H1 (cell line): ENCODE measurements at regions not wholly inside any gene's neighbourhood (a gene's known extent, or its start where the extent isn't known, plus 50 kb on each side); places are given as distances from the start of the nearest gene placed in this dataset.

Experiments
- CTCF ChIA-PET: fragments of 300-600 bp; sonication (Branson Sonifier 250); formaldehyde crosslinking; loops from one replicate; lab custom pipeline; 2021; ENCODE audit not compliant: partially characterized antibody; lab: Charles Lee
- POLR2A ChIA-PET: fragments of 300-600 bp; sonication (Branson Sonifier 250); formaldehyde crosslinking; loops from one replicate; lab custom pipeline; 2021; ENCODE audit warnings: inconsistent platforms; ENCODE audit not compliant: partially characterized antibody; lab: Charles Lee
- DNase-seq, 2 experiments: peaks; one replicate each; pipeline versions ENCODE4 v3.0.0 to v3.0.0-alpha.2; 2010 to 2022; ENCODE audit warnings: low spot score in 2 of 2, low read depth in 1 of 2, mixed read lengths in 1 of 2
- FAIRE-seq: peaks from 2 replicates; lab custom pipeline; 2011; peaks lifted over from hg19 to GRCh38; lab: Jason Lieb, UNC
- H2AFZ ChIP-seq: 2 replicates; pipeline ENCODE4 v1.8.1; 2012; ENCODE audit warnings: low read length, inconsistent platforms
- H2AK5ac ChIP-seq: 2 replicates; pipeline ENCODE4 v1.6.1; 2013; ENCODE audit warnings: low read depth, low read length
- H2BK120ac ChIP-seq: replicated peaks from 2 replicates; pipeline ENCODE3; 2013; ENCODE audit warnings: low read depth, low read length, inconsistent platforms
- H2BK12ac ChIP-seq: 2 replicates; pipeline ENCODE4 v1.6.1; 2013; ENCODE audit warnings: low read depth, low read length
- H2BK15ac ChIP-seq: 2 replicates; pipeline ENCODE4 v1.6.1; 2013; ENCODE audit warnings: low read length
- H2BK20ac ChIP-seq: 2 replicates; pipeline ENCODE4 v1.6.1; 2013; ENCODE audit warnings: low read length
- H2BK5ac ChIP-seq: 2 replicates; pipeline ENCODE4 v1.6.1; 2013; ENCODE audit warnings: low read depth, low read length
- H3K14ac ChIP-seq: 2 replicates; pipeline ENCODE4 v1.6.1; 2013; ENCODE audit warnings: inconsistent platforms; ENCODE audit not compliant: insufficient read length
- H3K18ac ChIP-seq: 2 replicates; pipeline ENCODE4 v1.6.1; 2013; ENCODE audit warnings: low read length; ENCODE audit errors: extremely low read depth
- H3K23ac ChIP-seq: 2 replicates; pipeline ENCODE4 v1.6.1; 2013; ENCODE audit warnings: inconsistent platforms; ENCODE audit not compliant: insufficient read length
- H3K23me2 ChIP-seq: 2 replicates; pipeline ENCODE4 v1.6.1; 2013; ENCODE audit warnings: low read depth, low read length
- H3K27ac ChIP-seq: 2 replicates; pipeline ENCODE4 v1.6.1; 2011; ENCODE audit warnings: low read depth, low read length, inconsistent platforms
- H3K27me3 ChIP-seq, 4 experiments: replicated peaks in 1 of 4; 1 replicate in 1 of 4; 2 replicates in 3 of 4; pipeline versions ENCODE4 v1.6.1 to v1.8.1; 2011 to 2013; ENCODE audit warnings: low read length in 3 of 4, mild to moderate bottlenecking in 3 of 4, inconsistent platforms in 2 of 4, mixed read lengths in 2 of 4, moderate library complexity in 1 of 4; ENCODE audit not compliant: control insufficient read depth in 3 of 4, insufficient read depth in 3 of 4; ENCODE audit errors: extremely low read depth in 1 of 4
- H3K36me3 ChIP-seq, 4 experiments: 2 replicates each; pipeline versions ENCODE4 v1.6.1 to v1.8.1; 2011 to 2013; ENCODE audit warnings: mild to moderate bottlenecking in 4 of 4, low read length in 3 of 4, moderate library complexity in 2 of 4, control low read depth in 1 of 4, inconsistent platforms in 1 of 4; ENCODE audit not compliant: insufficient read depth in 4 of 4, control insufficient read depth in 2 of 4
- H3K4ac ChIP-seq: replicated peaks from 2 replicates; pipeline ENCODE3; 2013; ENCODE audit warnings: low read length, low read depth, mixed read lengths, inconsistent platforms; ENCODE audit not compliant: insufficient read length
- H3K4me1 ChIP-seq, 4 experiments: replicated peaks in 1 of 4; 1 replicate in 1 of 4; 2 replicates in 3 of 4; pipeline versions ENCODE4 v1.6.1 to v1.8.1; 2011 to 2013; ENCODE audit warnings: low read length in 3 of 4, inconsistent platforms in 2 of 4, mixed read lengths in 1 of 4; ENCODE audit not compliant: insufficient read depth in 4 of 4, control insufficient read depth in 3 of 4
- H3K4me2 ChIP-seq, 2 experiments: 2 replicates each; pipeline versions ENCODE4 v1.6.1 to v1.8.1; 2011 to 2013; ENCODE audit warnings: low read depth in 2 of 2, low read length in 2 of 2, control low read depth in 1 of 2, inconsistent platforms in 1 of 2, mild to moderate bottlenecking in 1 of 2; ENCODE audit not compliant: insufficient read depth in 1 of 2
- H3K4me3 ChIP-seq, 4 experiments: fragments of 200-600, 300-600 bp in 1 of 4; sonication (generic), shearing (Covaris generic), sonication (Bioruptor Twin) in 1 of 4; 2 replicates each; pipeline versions ENCODE4 v1.5.1 to v1.8.1; 2011 to 2016; ENCODE audit warnings: low read length in 4 of 4, low read depth in 3 of 4, control low read depth in 2 of 4, inconsistent platforms in 2 of 4, mild to moderate bottlenecking in 2 of 4, mixed read lengths in 1 of 4, moderate library complexity in 1 of 4; ENCODE audit not compliant: insufficient read depth in 2 of 4; ENCODE audit errors: extremely low read depth in 1 of 4
- H3K56ac ChIP-seq: replicated peaks from 2 replicates; pipeline ENCODE3; 2013; ENCODE audit warnings: low read depth, mild to moderate bottlenecking, mixed read lengths, low read length, inconsistent platforms; ENCODE audit not compliant: insufficient read length
- H3K79me1 ChIP-seq: 2 replicates; pipeline ENCODE4 v1.6.1; 2013; ENCODE audit warnings: low read depth, low read length, control low read depth
- H3K79me2 ChIP-seq, 2 experiments: 2 replicates each; pipeline versions ENCODE4 v1.6.1 to v1.8.1; 2012 to 2013; ENCODE audit warnings: low read length in 2 of 2, mild to moderate bottlenecking in 2 of 2, inconsistent platforms in 1 of 2; ENCODE audit not compliant: insufficient read depth in 2 of 2, control insufficient read depth in 1 of 2
- H3K9ac ChIP-seq, 4 experiments: replicated peaks in 1 of 4; 1 replicate in 1 of 4; 2 replicates in 3 of 4; pipeline versions ENCODE4 v1.6.1 to v1.8.1; 2011 to 2013; ENCODE audit warnings: low read depth in 3 of 4, low read length in 3 of 4, control low read depth in 2 of 4, mild to moderate bottlenecking in 2 of 4, moderate library complexity in 2 of 4, inconsistent platforms in 1 of 4; ENCODE audit errors: extremely low read depth in 1 of 4
- H3K9me3 ChIP-seq, 2 experiments: 2 replicates each; pipeline versions ENCODE4 v1.6.1 to v1.8.1; 2012 to 2013; ENCODE audit warnings: mild to moderate bottlenecking in 2 of 2, moderate library complexity in 2 of 2, control low read depth in 1 of 2, inconsistent platforms in 1 of 2, low read depth in 1 of 2, low read length in 1 of 2, mixed read lengths in 1 of 2; ENCODE audit not compliant: insufficient read depth in 2 of 2
- H4K20me1 ChIP-seq, 2 experiments: replicated peaks in 1 of 2; 2 replicates each; pipeline versions ENCODE3 to v1.8.1; 2011 to 2013; ENCODE audit warnings: inconsistent platforms in 2 of 2, low read length in 2 of 2, mild to moderate bottlenecking in 1 of 2; ENCODE audit not compliant: insufficient read depth in 2 of 2, control insufficient read depth in 1 of 2
- H4K5ac ChIP-seq: 2 replicates; pipeline ENCODE4 v1.6.1; 2013; ENCODE audit warnings: low read length, low read depth, mixed read lengths, inconsistent platforms; ENCODE audit not compliant: insufficient read length
- H4K8ac ChIP-seq: 2 replicates; pipeline ENCODE4 v1.8.0; 2013; ENCODE audit warnings: mild to moderate bottlenecking, moderate library complexity, low read length, inconsistent platforms; ENCODE audit not compliant: insufficient read depth; ENCODE audit errors: extremely low read depth
- H4K91ac ChIP-seq: replicated peaks from 2 replicates; pipeline ENCODE3; 2013; ENCODE audit warnings: low read length, mixed read lengths, inconsistent platforms; ENCODE audit not compliant: insufficient read length
- BACH1 ChIP-seq: IDR thresholded peaks from 2 replicates; pipeline ENCODE4 v1.6.1; 2012; ENCODE audit warnings: low read length, improper control_type of control experiment
- BCL11A ChIP-seq, 2 experiments: IDR thresholded peaks; one replicate each; pipeline ENCODE4 v1.6.1; 2011; ENCODE audit warnings: low read depth in 2 of 2, low read length in 2 of 2, mild to moderate bottlenecking in 2 of 2
- CHD2 ChIP-seq: IDR thresholded peaks from 2 replicates; pipeline ENCODE4 v1.6.1; 2012; ENCODE audit warnings: low read length, improper control_type of control experiment
- GTF2F1 ChIP-seq: IDR thresholded peaks from 2 replicates; pipeline ENCODE4 v1.6.1; 2012; ENCODE audit warnings: low read depth, low read length, improper control_type of control experiment, borderline replicate concordance
- JUND ChIP-seq: IDR thresholded peaks from 2 replicates; pipeline ENCODE4 v1.6.1; 2011; ENCODE audit warnings: mild to moderate bottlenecking, improper control_type of control experiment, low read length
- KDM1A ChIP-seq: fragments of 200-600, 300-600 bp; sonication (generic); IDR thresholded peaks from 2 replicates; pipeline ENCODE4 v1.7.1; 2016; ENCODE audit warnings: mild to moderate bottlenecking, low read length, borderline replicate concordance
- KDM4A ChIP-seq: IDR thresholded peaks from one replicate; pipeline ENCODE4 v1.7.1; 2012; ENCODE audit warnings: low read depth, mild to moderate bottlenecking, moderate library complexity, low read length, inconsistent platforms; ENCODE audit not compliant: severe bottlenecking
- NRF1 ChIP-seq: IDR thresholded peaks from 2 replicates; pipeline ENCODE4 v1.6.1; 2011; ENCODE audit warnings: mild to moderate bottlenecking, low read depth, low read length, improper control_type of control experiment
- TAF7 ChIP-seq: optimal IDR thresholded peaks from 2 replicates; pipeline ENCODE3; 2011; ENCODE audit warnings: low read depth, mild to moderate bottlenecking, inconsistent platforms, low read length, moderate library complexity, borderline replicate concordance
- YY1 ChIP-seq: IDR thresholded peaks from 2 replicates; pipeline ENCODE4 v1.6.1; 2011; ENCODE audit warnings: low read depth, mild to moderate bottlenecking, low read length
- WGBS, 2 experiments: shearing (Covaris generic) in 1 of 2; methylation state at CpG; one replicate each; pipeline versions ENCODE4 v1.1.6 to v1.1.7; 2013 to 2015; ENCODE audit warnings: low lambda C conversion rate in 2 of 2, mixed read lengths in 2 of 2, inconsistent platforms in 1 of 2, low coverage in 1 of 2, missing lambda C conversion rate in 1 of 2; ENCODE audit not compliant: insufficient replicate concordance in 2 of 2, insufficient coverage in 1 of 2, insufficient read length in 1 of 2; ENCODE audit errors: extremely low coverage in 1 of 2, missing lambda C conversion rate in 1 of 2; 5-methylcytosine and 5-hydroxymethylcytosine counted together
- TF ChIP-seq, protein P1 (sequence below): IDR thresholded peaks from 2 replicates; pipeline ENCODE4 v1.6.1; 2012; ENCODE audit warnings: inconsistent platforms
- TF ChIP-seq, protein P2 (sequence below): IDR thresholded peaks from 2 replicates; pipeline ENCODE4 v1.6.1; 2012; ENCODE audit warnings: inconsistent platforms
- TF ChIP-seq, protein P3 (sequence below): IDR thresholded peaks from 2 replicates; pipeline ENCODE4 v1.6.1; 2011; ENCODE audit warnings: low read length, improper control_type of control experiment

DNA sequence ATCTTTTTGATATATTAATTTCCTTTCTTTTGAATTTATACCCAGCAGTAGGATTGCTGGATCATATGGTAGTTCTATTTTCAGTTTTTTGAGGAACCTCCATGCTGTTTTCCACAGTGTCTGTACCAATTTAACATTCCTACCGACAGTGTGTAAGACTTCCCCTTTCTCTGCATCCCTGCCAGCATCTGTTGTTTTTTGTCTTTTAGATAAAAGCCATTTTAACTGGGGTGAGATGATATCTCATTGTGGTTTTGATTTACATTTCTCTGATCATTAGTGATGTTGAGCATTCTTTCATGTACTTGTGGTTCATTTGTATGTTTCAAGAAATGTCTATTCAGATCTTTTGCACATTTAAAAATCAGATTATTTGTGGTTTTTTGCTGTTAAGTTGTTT is 62.4 kb upstream of the STUM start:
- no peak overlapping the region for H3K4ac ChIP-seq
- no peak overlapping the region for H3K4me2 ChIP-seq
- no peak overlapping the region for H2BK12ac ChIP-seq
- no peak overlapping the region for H4K5ac ChIP-seq
- no peak overlapping the region for H3K14ac ChIP-seq
- no peak overlapping the region for H3K9ac ChIP-seq
- no peaks in the 10 kb centered on the region for H3K36me3 ChIP-seq
- H3K18ac ChIP-seq = no peak overlapping the region
- H3K79me2 ChIP-seq = no peaks in the 10 kb centered on the region
- no peak overlapping the region for H4K8ac ChIP-seq
- H3K23ac ChIP-seq = no peak overlapping the region
- no peak for DNase-seq
- ChIA-PET CTCF (interaction anchor here (0.6 to 2.2 kb wide), 4 partner anchors 10 to 99 kb away, joined by 3 to 5 read pairs (median 3); no protein-coding TSS in a partner anchor), POLR2A (no interaction called here)
- H2BK120ac ChIP-seq = no peak overlapping the region
- H2BK5ac ChIP-seq = no peak overlapping the region
- no peak overlapping the region for H3K4me3 ChIP-seq
- no peak overlapping the region for H2BK15ac ChIP-seq
- no peak overlapping the region for H4K91ac ChIP-seq
- H3K23me2 ChIP-seq = no peaks in the 10 kb centered on the region
- no peak overlapping the region for H3K27ac ChIP-seq
- no peaks in the 10 kb centered on the region for H3K9me3 ChIP-seq
- H2AK5ac ChIP-seq = no peak overlapping the region
- no peak overlapping the region for H2BK20ac ChIP-seq
- H3K27me3 ChIP-seq = no peaks in the 10 kb centered on the region
- FAIRE-seq = no peak
- 95% methylated on average over 1 of the region's 1 CpG; no CpG with 5 or more reads in 1 of the 2 experiments for WGBS, 2 experiments
- H4K20me1 ChIP-seq = no peaks in the 10 kb centered on the region
- H2AFZ ChIP-seq = no peak overlapping the region
- no peak overlapping the region for H3K56ac ChIP-seq
- H3K79me1 ChIP-seq = no peaks in the 10 kb centered on the region
- H3K4me1 ChIP-seq = no peaks in the 10 kb centered on the region
- TF ChIP-seq CHD2 = no peak
- TF ChIP-seq, protein P1, sequence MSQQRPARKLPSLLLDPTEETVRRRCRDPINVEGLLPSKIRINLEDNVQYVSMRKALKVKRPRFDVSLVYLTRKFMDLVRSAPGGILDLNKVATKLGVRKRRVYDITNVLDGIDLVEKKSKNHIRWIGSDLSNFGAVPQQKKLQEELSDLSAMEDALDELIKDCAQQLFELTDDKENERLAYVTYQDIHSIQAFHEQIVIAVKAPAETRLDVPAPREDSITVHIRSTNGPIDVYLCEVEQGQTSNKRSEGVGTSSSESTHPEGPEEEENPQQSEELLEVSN = no peak
- no peak for TF ChIP-seq BACH1
- TF ChIP-seq JUND = no peak
- no peak for TF ChIP-seq KDM4A
- TF ChIP-seq, protein P2, sequence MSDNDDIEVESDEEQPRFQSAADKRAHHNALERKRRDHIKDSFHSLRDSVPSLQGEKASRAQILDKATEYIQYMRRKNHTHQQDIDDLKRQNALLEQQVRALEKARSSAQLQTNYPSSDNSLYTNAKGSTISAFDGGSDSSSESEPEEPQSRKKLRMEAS = no peak
- TF ChIP-seq KDM1A = no peak
- TF ChIP-seq NRF1 = no peak
- no peak for TF ChIP-seq YY1
- TF ChIP-seq GTF2F1 = no peak
- no peak for TF ChIP-seq BCL11A (IDR thresholded peaks at IDR 0.05; ENCODE audit: low read depth in 2 of 2, low read length in 2 of 2)
- TF ChIP-seq TAF7 = no peak
- TF ChIP-seq, protein P3, sequence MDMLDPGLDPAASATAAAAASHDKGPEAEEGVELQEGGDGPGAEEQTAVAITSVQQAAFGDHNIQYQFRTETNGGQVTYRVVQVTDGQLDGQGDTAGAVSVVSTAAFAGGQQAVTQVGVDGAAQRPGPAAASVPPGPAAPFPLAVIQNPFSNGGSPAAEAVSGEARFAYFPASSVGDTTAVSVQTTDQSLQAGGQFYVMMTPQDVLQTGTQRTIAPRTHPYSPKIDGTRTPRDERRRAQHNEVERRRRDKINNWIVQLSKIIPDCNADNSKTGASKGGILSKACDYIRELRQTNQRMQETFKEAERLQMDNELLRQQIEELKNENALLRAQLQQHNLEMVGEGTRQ = no peak
